Inflammatory macrophage (primary cell): ENCODE measurements at regions not wholly inside any gene's neighbourhood (a gene's known extent, or its start where the extent isn't known, plus 50 kb on each side); places are given as distances from the start of the nearest gene placed in this dataset.
"Not testable (repeated sequence)": the region's sequence is repeated elsewhere in the genome, so short reads cannot be mapped to it uniquely, and the experiment has no call there.

Experiments
- DNase-seq, 2 donors: peaks; one replicate each; pipeline ENCODE4 v3.0.0-alpha.2; 2020 to 2022

DNA sequence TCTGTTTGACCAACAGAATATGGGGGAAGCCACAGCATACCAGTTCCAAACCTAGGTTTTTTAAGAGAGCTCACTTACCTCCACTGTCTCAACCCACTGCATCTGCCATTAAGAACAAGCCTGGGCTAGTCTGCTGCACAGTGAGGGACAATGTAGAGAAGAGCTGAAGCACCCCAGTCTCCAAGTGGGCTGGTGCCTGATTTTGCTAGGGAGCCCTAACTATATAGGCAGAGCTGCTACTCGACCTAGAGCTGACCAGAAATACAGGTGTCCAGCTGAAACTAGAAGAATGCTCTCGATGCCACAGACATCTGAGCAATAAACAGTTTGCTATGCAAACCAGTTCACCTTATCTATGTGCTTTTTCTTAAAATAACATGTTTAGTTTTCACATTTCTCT, 106.9 kb upstream of the BET1 start:
- DNase-seq: no peak

DNA sequence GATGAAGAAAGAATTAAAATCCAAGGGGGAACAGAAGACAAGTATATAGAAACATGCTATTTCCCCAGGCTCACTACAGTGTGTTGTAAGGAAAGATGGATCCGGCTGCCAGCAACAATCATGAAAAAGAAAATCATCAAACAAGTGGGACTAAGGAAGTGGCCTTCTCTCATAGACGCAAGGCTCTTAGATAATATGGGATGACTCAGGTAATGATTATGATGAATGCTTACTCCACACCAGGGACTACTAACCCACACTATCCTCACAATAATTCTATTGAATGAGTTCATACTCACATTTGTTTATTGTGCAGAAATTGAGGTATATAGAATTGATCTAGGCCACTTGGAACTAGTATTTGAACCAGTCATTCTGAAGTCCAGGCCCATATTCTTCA, 111.2 kb upstream of the BET1 start:
- DNase-seq: no peak

DNA sequence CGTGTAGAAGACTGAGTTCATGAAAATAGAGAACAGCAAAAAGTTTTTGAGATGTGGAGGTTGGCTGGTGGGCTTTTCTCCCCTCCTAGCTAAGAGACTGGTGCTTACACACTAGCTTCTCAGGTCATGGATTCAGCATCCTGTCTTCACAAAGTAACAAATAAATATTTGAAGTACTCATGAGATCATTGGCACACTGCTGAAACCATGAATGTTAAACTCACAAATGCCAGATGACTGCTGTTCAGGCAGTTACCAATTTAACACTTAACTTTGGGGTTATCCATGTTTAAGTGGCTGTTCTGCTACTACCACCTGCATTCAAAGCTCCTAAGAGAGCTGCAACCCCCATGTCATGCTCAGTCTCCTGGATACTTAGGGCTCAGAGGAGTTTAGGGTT, 119.0 kb upstream of the BET1 start:
- DNase-seq: no peak

DNA sequence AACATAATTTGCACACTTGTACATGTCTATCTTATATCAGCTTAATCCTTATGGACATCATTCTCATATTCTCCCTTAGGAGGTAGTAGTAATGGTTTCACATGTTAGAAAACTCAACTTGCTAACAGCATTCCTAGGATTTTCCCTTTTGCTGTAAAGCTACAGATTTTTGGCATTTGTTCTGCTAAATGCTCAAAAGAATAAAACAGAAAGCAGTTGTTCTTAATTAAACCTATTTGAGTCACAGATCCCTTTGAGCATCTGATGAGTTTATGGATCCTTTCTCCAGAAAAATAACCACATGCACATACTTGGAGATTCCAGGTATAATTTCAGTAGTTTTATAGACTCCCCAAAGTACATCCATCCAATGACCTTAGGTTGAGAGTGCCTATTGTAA, 122.9 kb upstream of the BET1 start:
- DNase-seq: no peak

DNA sequence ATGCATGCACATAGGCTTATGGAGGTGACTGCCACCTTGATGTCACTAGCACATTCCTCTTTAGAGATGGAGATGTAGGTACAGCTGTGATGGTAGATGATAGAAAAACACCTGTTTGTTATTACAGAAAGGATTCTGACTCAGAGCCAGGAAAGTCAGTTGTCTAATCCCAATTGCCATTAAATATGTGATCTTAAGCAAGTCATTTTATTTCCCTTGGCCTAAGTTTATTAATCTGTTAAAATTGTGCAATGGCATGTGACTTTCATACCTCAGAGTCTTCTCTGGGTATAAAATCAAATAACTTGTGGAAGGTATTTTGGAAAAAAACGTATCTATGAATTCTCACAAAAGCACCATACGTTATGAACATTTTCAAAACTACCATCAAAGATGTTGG, 123.9 kb upstream of the BET1 start:
- DNase-seq: no peak

DNA sequence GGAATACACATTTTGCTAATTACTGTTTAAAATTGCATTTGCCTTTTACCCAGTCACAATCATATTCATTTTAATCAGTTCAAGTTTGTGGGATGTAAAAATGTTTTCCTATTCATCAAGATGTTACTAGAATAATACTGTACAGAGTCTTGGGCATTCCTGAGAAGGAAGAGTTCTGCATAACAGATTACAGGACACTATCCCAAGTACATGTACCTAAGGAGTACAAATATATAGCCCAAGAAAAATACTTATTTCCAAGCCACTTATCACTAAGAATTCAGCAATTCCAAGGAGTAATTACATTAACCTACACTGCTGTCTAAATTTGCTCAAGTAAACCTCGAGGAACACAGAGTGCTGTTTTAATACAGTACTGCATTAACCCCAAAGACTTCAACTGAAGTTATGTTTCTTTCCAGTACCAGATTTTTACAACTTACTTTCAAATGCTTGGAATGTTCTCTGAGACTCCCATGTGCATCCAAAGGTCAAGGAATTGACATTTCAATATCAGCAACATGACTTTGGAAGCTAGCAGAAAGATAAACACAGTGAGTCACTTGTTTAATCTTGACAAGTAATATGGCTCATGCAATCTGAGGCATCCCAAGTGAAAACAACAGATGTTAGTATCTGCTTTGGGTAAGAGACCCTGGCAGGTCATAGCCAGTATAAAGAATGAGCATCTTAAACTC, 125.4 kb upstream of the BET1 start:
- no peak for DNase-seq

DNA sequence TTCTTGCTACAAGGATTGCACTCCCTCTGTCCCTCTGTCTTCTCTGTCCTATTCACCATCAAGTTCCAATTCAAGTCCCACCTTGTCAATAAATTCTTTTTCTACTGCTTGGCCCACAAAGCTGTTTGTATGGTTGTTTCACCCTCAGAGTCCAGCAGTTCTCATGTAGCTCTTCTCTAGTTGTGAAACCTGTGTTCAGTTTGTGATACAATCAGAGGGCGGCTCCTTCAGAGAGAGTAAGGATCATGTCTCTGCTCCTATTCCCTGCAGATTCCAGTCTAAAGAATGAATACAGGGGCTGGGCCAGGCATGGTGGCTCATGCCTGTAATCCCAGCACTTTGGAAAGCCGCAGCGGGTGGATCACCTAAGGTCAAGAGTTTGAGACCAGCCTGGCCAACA, 126.6 kb upstream of the BET1 start:
- DNase-seq: no peak

DNA sequence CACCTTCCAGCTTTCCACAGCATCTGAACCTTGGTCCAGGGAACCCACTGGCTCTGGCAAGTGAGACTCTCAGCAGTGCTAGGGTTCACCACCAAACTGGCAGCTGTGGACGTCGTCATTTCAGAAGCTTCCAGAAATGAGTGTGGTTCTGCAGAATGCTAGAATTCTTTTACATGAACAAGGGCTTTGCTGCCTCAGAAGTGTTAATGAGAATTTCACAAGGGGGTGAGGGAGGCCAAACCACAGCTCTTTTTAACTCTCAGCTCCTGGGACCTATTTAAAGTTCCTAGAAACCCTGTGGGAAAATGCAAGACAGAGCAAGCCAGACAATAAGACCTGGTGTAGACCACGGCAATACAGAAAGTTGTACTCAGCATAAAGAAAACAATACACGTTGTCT, 129.3 kb upstream of the BET1 start:
- DNase-seq: no peak

DNA sequence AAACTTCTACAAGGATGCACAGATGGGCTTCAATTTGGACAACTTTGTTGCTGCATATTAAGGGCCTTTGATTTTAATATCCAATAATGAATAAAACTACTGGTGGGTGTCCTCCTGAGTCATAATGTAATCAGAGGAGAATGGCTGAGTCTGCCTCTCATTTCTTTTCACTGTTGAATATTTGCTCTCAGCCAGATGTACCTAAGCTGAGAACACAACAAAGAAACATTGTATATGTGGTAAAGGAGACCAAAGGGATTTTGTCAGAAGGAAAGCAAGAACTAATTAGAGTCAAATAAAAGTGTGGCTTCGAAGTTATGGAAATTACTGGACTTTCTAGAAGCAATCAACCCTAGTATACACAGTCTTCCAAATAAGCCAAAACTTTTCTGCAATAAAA, 131.0 kb upstream of the BET1 start:
- no peak for DNase-seq

DNA sequence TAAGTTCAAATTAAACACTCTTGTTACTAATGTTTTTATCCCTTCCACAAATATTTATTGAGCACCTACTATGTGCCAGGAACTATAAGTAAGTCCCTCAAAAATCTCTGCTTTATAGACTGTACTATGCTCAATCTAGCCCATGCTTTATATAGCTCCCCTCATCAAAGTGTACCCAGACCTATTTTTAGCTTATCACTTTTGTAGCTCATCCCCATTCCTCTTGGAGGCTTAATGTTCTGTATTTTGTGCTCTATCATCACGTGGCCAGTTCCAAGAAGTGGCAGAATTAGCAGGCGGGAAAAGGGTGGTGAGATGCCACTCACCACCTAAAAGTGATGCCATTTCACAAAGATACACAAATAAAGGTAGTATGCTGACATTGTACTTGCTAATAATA, 138.1 kb upstream of the BET1 start:
- DNase-seq: no peak

DNA sequence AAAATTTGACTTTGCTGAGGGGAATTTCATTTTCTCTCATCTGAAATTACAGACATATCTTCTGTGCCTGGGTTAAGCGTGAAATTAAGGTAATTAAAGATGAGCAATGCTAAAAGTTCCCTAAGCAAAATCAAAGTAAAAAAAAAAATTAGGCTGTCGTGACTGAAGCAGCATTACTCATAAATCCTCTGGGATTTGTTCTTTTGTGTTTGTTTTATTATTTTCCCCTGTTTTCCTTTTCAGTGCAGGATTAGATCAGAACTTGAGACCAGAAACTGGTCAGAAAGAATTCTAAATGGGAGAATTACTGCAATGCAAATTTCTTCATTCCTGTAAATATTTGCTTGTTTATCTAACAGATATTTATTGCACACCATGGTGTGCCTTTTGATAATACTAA, 141.4 kb upstream of the BET1 start:
- DNase-seq: no peak

DNA sequence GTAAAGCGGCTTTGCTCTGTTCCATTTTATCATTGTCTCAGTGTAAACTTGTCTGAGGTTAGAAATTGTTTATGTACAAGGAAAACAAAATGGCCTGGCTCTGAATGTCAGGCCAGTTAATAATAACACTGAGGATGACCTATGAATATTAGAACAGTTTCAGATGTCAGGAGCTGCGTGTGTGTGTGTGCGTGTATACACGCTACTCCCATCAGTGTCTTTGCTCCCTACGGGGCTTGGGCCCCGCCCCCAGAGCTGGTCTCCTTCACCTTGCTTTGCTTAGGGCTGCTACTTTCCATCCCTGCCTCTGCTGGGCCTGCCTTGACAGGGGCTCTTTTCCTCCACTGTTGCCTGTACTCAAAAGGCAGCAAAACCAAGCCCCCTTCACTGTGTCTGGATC, 142.3 kb upstream of the BET1 start:
- DNase-seq: no peak

DNA sequence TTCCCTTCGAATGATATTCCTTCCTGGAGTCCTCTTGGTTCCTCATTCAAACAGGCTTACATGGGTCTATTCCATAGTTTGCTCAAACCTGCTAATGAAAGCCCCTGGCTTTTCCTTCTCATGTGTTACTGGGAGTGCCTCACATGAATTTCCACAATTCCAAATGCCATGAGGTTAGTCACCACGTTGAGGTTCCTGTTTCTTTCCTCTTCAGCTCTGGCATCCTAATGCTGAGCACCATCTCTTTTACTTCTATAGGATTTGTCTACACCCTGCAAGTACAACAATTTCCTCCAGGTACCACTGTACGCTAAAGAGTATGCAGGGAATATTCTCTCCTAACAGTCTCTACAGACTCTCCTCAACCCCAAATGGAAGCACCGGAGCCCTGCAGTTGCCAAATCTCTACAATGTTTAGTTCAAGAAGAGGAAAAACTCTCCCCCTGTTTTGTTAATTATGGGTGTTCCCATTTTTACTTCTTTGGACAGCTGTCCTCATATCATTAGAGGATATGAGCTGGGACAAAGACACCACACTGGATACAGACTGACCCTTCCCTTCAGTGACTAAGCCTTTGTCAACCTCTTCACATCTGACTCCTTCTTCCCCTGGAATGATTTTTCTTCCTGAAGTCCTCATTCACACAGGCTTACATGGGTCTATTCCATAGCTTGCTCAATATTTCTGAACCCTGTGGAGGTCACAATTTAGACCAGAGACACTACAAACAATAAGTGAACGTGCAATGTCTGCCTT, 145.8 kb upstream of the BET1 start:
- no peak for DNase-seq

DNA sequence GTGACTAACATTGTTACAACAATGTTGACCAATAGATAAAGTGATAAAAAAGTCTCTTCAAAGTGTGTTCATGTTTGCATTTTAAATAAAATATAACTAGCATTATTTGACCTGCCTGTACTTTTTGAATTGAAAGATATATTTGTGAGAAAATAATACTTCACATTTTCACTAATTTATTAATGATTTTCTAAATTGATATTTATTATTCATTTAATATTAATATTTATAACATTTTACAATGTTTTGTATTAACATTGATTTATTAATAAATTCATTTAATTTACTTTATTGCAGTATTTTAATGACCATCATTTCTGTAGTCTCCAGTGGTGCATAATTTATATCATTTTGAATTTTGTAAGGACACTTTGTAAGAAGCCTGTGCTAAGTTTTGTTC, 150.0 kb upstream of the BET1 start:
- no peak for DNase-seq

DNA sequence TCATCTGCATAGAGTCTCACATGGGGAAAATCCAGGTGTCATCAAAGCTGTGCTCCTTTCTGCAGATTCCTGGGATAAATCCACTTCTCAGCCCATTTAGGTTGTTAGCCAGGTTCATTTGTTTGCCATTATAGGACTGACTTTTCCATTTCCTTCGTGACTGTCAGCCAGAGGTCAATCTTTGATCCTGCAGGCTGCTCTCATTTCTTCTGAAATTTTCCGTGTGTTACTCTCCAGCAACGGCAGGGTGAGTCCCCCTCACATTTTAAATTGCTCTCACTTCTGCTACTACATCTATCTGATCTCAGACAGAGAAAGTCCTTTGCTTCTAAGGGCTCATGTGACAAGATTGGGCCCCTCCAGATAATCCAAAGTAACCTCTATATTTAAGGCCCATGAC, 150.7 kb upstream of the BET1 start:
- no peak for DNase-seq

DNA sequence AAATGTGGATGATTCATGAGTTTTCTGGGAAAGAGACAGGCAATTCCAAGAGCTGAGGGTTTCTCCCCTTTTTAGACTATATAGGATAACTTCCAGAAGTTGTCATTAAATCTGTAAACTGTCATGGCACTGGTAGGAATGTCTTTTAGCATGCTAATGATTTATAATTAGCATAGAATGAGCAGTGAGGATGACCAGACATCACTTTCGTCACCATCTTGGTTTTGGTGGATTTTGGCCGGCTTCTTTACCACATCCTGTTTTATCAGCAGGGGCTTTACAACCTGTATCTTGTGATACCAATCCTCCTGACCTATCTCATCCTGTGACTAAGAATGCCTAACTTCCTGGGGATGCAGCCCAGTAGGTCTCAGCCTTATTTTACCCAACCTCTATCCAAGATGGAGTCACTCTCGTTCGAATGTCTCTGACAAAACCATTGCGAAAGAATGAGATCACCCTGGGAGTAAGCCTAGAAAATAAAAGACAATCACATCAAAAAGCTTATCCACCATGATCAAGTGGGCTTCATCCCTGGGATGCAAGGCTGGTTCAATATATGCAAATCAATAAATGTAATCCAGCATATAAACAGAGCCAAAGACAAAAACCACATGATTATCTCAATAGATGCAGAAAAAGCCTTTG, 153.6 kb upstream of the BET1 start:
- DNase-seq: not testable (repeated sequence)

DNA sequence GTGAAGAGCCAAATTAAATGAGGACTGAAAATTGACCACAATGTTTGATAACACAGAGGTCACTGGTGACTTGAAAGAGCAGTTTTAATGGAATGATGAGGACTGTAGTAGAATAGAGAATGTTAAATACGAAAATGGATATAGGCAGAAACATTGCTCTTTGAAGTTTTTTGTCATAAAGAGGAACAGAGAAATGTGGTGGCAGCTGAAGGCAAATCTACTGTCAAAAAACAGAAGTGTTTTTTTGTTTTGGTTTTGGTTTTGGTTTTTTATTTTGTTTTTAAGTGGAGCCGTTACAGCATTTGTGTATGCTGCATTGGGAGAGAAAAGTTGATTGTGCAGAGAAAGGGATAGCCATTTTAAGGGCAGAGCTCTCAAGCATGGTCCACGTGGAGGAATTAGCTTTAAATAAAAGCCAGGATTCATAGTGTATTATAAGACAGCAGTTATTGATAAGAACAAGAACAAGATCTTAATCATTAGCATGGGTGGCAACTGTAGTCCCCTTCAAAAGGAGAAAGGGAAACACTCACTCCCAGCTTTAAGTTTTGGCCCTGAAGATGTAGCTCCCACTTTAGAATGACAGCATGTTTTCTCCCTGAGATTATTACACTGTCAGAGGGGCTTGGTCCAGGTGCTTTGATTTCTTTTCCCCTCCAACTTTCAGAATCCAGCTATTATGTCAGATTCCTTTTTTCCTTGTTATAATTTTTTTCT, 156.7 kb upstream of the BET1 start:
- peak; percentile 39 to 83 for DNase-seq

DNA sequence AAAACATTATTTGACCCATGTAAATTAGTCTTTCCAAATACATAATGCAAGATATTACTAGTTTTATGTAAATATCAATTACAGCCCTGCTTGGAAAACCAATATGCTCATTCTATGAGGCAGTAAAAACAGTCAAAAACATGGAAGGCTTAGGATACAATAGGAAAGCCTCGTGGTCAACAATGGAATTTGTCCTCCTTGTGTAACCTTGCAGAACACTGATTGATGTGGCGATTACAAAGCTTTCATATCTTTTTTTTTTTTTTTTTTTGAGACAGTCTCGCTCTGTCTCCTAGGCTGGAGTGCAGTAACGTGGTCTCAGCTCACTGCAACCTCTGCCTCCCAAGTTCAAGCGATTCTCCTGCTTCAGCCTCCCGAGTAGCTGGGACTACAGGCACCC, 157.3 kb upstream of the BET1 start:
- no peak for DNase-seq

DNA sequence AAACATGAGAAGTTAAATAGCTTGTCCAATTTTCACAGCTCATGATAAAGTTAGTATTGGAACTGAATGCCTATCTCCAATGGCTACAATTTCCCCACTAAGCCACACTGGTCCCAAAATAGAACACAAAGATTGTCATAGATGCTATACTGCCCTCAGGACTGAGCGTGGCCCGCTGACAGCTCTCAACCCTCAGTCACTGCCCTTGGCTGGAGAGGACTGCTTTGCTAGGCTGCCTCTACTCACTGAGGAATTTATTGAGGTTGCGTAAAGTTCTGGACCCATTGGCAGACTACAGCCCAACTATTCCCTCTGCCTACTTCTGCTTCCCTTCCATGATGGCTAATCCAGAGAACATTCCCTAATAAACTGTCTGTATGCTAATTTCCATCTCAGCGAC, 165.5 kb upstream of the BET1 start:
- no peak for DNase-seq

DNA sequence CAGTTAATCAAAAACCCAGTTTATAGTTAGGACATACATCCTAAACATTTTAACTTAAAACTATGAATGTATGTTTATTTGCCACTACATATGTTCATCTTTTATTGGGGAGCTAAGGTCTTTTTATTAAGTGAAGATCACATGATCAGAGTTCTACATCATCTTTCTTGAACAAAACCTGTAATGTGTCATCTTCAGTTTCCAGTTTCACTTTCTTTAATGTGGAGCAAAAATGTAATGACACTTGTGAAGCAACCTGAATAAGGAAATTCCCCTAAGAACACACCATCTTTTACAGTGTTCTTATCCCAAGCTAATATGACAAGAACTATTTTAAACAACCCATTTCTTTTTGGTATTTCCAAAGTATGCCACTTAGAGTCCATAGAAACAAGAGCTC, 166.7 kb upstream of the BET1 start:
- DNase-seq: no peak

DNA sequence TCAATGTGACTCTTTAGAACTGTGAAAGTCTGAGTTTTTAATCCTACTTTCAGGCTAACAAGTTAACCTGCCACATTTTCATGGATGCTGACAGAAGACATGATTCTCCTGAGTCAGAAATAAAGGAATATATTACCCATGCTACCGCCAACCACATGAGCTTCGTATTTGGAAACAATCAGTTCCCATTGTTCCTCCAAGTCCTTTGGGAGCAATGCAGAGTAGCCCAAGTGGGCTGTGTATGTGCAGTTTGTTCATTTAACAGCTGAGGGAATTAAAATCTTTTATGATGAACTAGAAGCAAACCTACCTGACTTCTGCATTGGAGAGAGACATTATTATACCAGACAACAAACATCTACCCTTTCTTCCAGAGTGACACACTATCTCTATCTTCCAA, 169.3 kb upstream of the BET1 start:
- no peak for DNase-seq

DNA sequence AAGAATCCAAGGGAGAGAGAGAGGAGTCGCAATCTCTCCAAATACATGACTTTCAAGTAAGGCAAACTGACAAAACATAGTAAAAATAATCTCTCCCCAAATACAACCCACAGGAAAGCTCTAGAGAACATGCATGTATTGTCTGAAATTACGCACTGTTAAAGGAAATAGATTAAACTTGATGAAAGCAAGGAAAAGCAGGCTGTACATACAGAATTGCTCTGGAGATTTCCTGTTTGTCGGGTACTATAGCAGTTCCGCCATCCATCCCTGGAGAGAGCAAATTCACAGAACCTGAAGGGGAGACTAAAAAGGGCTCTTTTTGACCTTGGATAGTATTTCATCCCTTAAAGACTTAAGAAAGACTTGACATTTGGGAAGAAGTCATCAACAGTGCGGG, 170.2 kb upstream of the BET1 start:
- DNase-seq: no peak

DNA sequence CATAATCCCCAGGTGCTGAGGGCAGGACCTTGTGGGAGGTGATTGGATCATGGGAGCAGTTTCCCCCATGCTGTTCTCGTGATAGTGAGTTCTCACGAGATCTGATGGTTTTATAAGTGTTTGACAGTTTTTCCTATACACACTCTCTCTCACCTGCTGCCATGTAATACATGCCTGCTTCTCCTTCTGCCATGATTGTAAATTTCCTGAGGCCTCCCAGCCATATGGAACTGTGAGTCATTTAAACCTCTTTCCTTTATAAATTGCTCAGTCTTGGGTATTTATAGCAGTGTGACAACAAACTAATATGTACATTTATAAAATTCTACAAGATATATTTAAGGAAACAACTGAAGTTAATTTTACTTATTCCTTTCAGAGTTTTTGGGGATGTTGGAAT, 170.8 kb upstream of the BET1 start:
- no peak for DNase-seq
